HG03520 (cell line): ENCODE measurements at regions not wholly inside any gene's neighbourhood (a gene's known extent, or its start where the extent isn't known, plus 50 kb on each side); places are given as distances from the start of the nearest gene placed in this dataset.

ENCODE experiments used
- ATAC-seq: cut with Tn5 transposase; IDR thresholded peaks from one replicate; pipeline ENCODE4 v1.9.1; 2021; ENCODE audit warnings: mild to moderate bottlenecking, moderate library complexity; ENCODE audit not compliant: unreplicated experiment

GRCh38 chr4:162401021-162401420 is 237.2 kb upstream of the FSTL5 start:
- no peak for ATAC-seq

- ATAC-seq: peak; percentile 90
Observed at GRCh38 chr4:162392946-162393345, 229.1 kb upstream of the FSTL5 start.

DNA sequence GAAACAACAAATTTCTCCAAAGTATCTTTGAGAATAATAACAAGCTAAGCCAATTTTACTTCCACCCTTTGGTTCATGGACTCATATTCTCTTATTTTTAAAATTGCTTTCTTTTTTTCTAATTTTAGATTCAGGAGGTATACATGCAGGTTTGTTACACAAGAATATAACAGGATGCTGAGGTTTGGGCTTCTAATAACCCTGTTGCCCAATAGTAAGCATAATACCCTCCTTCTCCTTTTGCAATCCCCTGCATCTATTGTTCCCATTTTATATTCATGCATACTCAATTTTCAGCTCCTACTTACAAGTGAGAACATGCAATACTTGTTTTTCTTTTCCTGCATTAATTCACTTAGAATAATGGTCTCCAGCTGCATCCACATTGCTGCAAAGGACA is 202.3 kb upstream of the FSTL5 start:
- ATAC-seq: no peak

DNA sequence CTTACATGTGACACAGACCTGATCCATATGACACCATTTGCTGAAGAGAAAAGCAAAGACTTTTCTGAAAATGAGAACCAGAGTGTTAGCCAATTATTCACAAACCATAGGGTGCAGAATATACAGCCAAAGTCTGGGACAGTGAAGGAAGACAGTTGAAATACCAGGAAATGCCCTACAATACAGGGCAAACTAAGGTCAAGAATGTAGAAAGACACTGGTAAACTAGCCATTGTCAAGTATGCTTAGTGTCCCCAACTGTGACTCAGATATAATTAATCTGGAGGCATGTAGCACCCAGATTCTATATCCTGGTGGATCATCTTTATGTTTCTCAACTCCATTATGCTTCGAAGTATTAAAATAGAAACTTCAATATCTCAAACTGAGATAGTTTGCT is 200.9 kb upstream of the FSTL5 start:
- no peak for ATAC-seq

GRCh38 chr4:162360369-162361149 is 196.8 kb upstream of the FSTL5 start:
- peak; percentile 50 for ATAC-seq

DNA sequence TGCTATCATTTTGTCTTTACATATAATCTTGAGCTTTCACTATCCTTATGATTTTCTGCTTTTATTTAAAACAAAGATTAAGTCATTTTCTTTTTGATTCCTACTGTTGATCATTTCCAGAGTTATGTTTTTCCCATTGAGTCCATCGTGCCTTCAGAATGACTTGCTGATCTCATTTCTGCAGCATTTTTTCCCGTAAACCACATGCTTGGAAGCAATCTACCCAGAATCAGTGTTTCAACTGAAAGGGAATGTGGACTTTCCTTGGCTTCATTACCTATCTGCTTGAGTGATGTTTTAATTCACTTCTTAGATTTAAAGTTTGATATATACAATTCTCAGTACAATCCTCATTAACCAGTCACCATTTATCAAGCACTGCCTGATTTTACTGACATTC is 192.4 kb upstream of the FSTL5 start:
- ATAC-seq: no peak

DNA sequence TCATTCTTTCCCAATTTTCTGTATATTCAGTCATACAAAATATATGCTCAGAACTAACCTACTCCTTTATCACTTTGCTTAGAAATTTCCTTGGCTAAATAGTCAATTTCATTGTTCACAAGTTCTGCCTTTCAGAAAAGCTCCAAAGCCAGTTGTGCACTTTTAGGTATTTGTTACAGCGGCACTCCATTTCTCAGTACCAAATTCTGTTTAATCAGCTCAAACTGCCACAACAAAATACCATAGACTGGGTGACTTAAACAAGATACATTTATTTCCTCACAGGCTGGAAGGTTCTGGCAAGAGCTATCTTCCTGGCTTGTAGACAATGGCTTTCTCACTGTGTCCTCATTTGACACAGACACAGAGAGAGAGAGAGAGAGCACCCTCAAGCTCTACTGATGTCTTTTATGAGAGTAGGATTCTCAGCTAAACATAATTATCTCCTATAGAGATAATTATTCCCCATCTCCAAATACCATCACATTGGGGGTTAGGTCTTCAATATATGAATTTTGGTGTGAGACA is 188.8 kb upstream of the FSTL5 start:
- no peak for ATAC-seq

DNA sequence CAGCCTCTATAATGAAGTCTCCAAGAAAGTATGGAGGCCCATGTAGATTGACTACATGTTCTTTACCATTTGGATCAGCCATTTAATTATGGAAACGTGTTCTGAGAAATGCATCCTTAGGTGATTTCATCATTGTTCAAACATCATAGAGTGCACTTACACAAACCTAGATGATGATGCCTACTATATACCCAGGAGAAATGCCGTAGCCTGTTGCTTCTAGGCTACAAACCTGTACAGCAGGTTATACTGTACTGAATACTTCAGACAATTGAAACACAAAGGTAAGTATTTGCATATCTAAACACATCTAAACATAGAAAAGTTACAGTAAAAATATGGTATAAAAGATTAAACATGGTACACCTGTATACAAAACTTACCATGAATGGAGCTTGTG is 186.5 kb upstream of the FSTL5 start:
- ATAC-seq: no peak

GRCh38 chr4:162349395-162349794 is 185.6 kb upstream of the FSTL5 start:
- ATAC-seq: no peak

DNA sequence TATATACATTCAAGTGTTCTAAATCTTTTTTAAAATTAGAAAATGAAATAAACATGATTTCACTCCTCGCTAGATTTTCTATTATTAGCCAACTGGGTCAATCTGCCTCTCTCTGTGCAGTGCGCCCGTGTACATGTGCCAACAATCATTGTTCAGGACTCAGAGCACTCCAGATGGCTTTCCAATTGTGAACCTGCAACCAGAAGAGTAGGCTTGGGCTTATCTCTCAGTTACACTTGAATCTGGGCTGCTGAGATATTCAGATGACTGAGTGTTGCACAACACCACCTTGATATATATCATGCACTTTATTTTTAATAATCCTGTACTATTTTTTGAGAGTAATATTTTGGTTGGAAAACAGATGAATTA is 184.0 kb upstream of the FSTL5 start:
- ATAC-seq: no peak

- ATAC-seq: no peak
Observed at GRCh38 chr4:162347156-162347841, 183.5 kb upstream of the FSTL5 start.

GRCh38 chr4:162343967-162344366 is 180.2 kb upstream of the FSTL5 start:
- no peak for ATAC-seq

GRCh38 chr4:162341533-162341932 is 177.7 kb upstream of the FSTL5 start:
- no peak for ATAC-seq

DNA sequence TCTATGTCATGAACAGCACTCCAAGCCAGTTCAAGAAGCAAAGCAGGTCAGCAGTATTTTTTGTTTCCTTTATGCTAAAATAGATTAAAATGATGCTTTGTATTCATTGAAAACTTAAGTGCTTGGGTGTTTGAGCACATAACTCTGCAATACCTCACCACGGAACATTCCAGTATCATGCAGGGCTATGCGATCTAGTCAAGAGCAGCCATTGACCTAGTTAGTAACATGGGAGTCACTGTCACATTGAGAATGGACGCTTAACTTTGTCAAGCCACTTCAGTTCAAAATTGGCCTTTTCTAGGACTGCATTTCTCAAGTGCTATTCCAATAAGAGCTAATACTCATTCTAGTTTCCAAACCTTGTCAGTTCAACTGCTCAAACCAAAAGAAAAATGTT is 160.1 kb upstream of the FSTL5 start:
- ATAC-seq: no peak

DNA sequence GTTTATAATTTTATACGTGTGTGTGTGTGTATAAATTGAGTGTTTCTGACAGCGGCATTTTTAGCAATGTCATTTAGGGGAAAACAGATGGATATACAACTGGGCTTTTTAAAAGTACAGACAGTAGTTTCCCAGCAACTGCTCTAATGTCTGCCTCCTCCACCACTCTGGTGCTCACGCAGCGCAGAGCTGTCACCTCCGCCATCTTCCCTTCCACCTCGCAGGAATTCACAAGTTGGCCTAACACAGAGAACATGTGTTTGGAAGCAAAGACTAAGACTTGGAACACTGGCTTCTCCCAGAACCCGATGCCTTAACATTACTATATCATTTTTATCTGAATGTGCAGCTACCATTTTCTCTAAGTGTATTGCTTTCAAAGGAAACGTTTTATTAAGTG is 158.3 kb upstream of the FSTL5 start:
- ATAC-seq: no peak

GRCh38 chr4:162285753-162286152 is 122.0 kb upstream of the FSTL5 start:
- no peak for ATAC-seq

- ATAC-seq: no peak
Observed at GRCh38 chr4:162282684-162283083, 118.9 kb upstream of the FSTL5 start.

- peak; percentile 88 for ATAC-seq
Observed at GRCh38 chr4:162274354-162274753, 110.6 kb upstream of the FSTL5 start.

DNA sequence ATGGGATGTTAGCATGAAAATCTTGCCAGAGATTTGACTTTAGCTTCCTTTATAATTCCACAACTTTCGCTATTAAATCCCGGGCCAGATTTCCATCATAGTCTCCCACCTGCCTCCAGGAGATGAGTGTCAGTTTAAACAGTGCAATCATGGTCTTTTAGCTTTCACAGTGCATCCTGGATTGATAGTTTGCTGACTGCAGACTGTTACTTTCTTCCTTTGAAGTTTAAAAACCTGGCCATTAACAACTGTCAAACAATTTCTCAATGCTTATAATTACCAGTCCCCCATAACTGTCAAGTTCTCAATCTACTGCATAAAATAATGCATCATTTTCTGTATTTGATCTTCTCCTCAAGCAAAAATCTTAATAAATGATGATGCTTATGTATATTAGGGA is 108.4 kb upstream of the FSTL5 start:
- ATAC-seq: no peak

DNA sequence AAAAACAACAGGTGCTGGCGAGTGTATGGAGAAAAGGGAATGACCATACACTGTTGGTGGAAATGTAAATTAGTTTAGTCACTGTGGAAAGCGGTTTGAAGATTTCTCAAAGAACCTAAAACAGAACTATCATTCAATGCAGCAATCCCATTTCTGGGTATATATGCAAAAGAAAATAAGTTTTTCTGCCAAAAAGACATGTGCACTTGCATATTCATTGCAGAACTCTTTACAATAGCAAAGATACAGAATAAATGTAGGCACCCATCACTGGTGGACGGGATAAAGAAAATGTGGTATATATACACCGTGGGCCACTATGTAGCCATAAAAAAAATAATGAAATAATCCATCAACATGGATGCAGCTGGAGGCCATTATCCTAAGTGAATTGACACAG is 105.1 kb upstream of the FSTL5 start:
- ATAC-seq: no peak

DNA sequence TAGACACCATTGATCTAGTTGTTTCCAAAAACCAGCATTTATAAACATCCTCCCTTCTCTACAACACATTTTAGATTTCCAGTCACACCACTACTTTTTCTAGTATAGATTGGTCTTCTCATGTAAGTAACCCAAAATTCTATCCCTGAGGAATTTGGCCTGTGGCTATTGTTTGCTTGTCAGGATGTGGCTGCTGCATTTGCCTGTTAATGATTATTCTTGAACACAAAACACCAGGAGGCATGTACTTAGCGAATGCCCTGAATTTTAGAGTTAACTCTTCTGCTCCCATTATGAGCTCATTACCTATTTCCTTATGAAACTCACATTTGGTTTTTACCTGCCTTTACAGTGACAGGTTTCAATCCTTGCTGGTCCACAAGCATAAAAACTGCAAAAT is 102.0 kb upstream of the FSTL5 start:
- ATAC-seq: no peak

DNA sequence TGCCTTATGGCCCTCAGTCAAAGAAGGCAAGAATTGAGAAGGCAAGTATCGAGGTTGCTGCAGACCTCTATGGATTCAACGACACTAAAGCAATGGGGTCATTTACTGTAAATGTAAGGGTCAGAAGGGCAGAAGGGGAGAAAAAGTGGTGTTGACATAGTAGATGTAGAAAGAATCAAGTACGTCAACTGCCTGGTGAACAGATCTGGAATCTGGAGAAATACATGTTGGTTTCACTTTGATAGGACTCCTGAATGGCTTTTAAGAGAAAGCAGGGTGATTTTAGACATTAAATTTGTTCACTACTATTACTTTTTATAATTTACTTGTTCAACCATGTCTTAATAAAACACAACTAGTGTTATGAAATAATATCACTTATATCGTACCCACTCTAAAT is 81.3 kb upstream of the FSTL5 start:
- no peak for ATAC-seq
